ENCODE measurements at regions not wholly inside any gene's neighbourhood (a gene's known extent, or its start where the extent isn't known, plus 50 kb on each side); places are given as distances from the start of the nearest gene placed in this dataset.

DNA sequence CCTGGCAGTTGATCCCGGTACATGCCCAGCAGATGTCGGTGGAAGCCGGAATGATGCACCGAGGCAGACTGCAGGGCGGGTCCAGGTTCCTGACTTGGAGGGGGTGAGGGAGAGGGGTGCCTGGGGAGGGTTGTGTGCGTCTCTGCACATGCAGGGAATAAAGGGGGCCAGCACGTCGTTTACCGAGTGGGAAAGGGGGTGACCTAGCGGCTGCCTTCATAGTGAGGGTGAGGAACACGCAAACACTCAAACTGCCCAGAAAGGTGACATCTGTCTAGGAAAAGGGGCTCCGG, 801.7 kb downstream of the TBC1D22A start:
- TF ChIP-seq ZNF274 (IDR thresholded peaks at IDR 0.05; ENCODE audit: low read length) (no peak), ZNF274 (tag by site-specific recombination; IDR thresholded peaks at IDR 0.05; ENCODE audit: borderline replicate concordance) (no peak), KLF16 (tag by site-specific recombination; IDR thresholded peaks at IDR 0.05) (no peak), HOXA7 (CRISPR knock-in tag; IDR thresholded peaks at IDR 0.05; ENCODE audit: borderline replicate concordance) (no peak), ZNF433 (tag by site-specific recombination; IDR thresholded peaks at IDR 0.05; ENCODE audit: low read depth) (no peak), ZNF776 (tag by site-specific recombination; IDR thresholded peaks at IDR 0.05; ENCODE audit: borderline replicate concordance) (no peak), MEIS1 (CRISPR knock-in tag; IDR thresholded peaks at IDR 0.05; ENCODE audit: borderline replicate concordance) (no peak), ZBTB48 (tag by site-specific recombination; IDR thresholded peaks at IDR 0.05) (no peak), KLF9 (tag by site-specific recombination; IDR thresholded peaks at IDR 0.05; ENCODE audit: low read depth) (no peak), ZNF155 (tag by site-specific recombination; IDR thresholded peaks at IDR 0.05) (no peak), ZNF596 (tag by site-specific recombination; IDR thresholded peaks at IDR 0.05) (no peak)
- TF ChIP-seq, protein P1, sequence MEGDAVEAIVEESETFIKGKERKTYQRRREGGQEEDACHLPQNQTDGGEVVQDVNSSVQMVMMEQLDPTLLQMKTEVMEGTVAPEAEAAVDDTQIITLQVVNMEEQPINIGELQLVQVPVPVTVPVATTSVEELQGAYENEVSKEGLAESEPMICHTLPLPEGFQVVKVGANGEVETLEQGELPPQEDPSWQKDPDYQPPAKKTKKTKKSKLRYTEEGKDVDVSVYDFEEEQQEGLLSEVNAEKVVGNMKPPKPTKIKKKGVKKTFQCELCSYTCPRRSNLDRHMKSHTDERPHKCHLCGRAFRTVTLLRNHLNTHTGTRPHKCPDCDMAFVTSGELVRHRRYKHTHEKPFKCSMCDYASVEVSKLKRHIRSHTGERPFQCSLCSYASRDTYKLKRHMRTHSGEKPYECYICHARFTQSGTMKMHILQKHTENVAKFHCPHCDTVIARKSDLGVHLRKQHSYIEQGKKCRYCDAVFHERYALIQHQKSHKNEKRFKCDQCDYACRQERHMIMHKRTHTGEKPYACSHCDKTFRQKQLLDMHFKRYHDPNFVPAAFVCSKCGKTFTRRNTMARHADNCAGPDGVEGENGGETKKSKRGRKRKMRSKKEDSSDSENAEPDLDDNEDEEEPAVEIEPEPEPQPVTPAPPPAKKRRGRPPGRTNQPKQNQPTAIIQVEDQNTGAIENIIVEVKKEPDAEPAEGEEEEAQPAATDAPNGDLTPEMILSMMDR (tag by site-specific recombination; IDR thresholded peaks at IDR 0.05): no peak
- TF ChIP-seq, protein P2, sequence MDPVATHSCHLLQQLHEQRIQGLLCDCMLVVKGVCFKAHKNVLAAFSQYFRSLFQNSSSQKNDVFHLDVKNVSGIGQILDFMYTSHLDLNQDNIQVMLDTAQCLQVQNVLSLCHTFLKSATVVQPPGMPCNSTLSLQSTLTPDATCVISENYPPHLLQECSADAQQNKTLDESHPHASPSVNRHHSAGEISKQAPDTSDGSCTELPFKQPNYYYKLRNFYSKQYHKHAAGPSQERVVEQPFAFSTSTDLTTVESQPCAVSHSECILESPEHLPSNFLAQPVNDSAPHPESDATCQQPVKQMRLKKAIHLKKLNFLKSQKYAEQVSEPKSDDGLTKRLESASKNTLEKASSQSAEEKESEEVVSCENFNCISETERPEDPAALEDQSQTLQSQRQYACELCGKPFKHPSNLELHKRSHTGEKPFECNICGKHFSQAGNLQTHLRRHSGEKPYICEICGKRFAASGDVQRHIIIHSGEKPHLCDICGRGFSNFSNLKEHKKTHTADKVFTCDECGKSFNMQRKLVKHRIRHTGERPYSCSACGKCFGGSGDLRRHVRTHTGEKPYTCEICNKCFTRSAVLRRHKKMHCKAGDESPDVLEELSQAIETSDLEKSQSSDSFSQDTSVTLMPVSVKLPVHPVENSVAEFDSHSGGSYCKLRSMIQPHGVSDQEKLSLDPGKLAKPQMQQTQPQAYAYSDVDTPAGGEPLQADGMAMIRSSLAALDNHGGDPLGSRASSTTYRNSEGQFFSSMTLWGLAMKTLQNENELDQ (tag by site-specific recombination; IDR thresholded peaks at IDR 0.05; ENCODE audit: low read depth): no peak
